ENCODE measurements at regions not wholly inside any gene's neighbourhood (a gene's known extent, or its start where the extent isn't known, plus 50 kb on each side); places are given as distances from the start of the nearest gene placed in this dataset.

DNA sequence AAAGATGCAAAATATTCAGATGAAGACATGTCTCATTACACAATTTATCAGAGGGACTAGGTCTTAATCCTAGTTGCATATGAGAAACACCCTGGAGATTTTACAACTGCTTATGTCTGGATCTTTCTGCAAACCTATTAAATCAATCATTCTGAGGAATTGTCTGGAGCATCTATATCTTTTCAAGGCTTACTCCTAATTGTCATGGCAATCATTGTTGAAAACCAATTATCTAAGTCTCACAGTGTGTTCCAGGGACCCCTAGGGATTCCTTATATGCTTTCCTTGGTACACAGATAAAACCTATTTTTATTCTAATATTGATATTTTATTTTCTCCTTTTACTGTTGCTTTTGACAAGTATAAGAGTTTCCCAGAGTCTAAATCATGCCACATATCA, 696.9 kb upstream of the EYS start:
- no peaks in the 10 kb centered on the region for H3K79me2 ChIP-seq (ENCODE audit: control insufficient read depth, insufficient read depth, low read length)
- no peaks in the 10 kb centered on the region for H3K9me1 ChIP-seq (ENCODE audit: control insufficient read depth, insufficient read depth, low read length)
- ATAC-seq (no peak), FAIRE-seq (no peak), DNase-seq (ENCODE audit: extremely low read depth in 1 of 4, low spot score in 3 of 4) (no peak)
- H4K20me1 ChIP-seq (replicated peaks; ENCODE audit: control insufficient read depth, insufficient read depth, low read length) = no peaks in the 10 kb centered on the region
- intact Hi-C loops (cut with micrococcal nuclease) = no loop called here
- H3K9ac ChIP-seq (ENCODE audit: insufficient read depth in 1 of 2, low read depth in 2 of 2, low read length in 2 of 2) = no peak overlapping the region
- no TSS peak for BruUV-seq (replicated peaks)
- in situ Hi-C loops (cut with MboI) = no loop called here
- ChIA-PET CTCF (ENCODE audit: low intra/inter-chr PET ratio) (no interaction called here), POLR2A (no interaction called here)
- H3K9me3 ChIP-seq (replicated peaks; ENCODE audit: control insufficient read depth, insufficient read depth, low read depth, low read length) = peaks cover 2% of the 10 kb centered on the region; the same call in 1 of the 2 replicates
- no peak overlapping the region for H3K27ac ChIP-seq (ENCODE audit: extremely low read depth, low read depth, low read length)
- TF ChIP-seq BCOR (IDR thresholded peaks at IDR 0.05) (no peak), ZNF23 (CRISPR knock-in tag; IDR thresholded peaks at IDR 0.05) (no peak), NFRKB (IDR thresholded peaks at IDR 0.05; ENCODE audit: low read depth) (no peak), POU5F1 (IDR thresholded peaks at IDR 0.05; ENCODE audit: borderline replicate concordance, low read depth, low read length, partially characterized antibody) (no peak), SMAD2 (IDR thresholded peaks at IDR 0.05; ENCODE audit: low read depth, low read length) (no peak), TEAD2 (tag; IDR thresholded peaks at IDR 0.05) (no peak), TBL1XR1 (IDR thresholded peaks at IDR 0.05; ENCODE audit: low read length in 2 of 2) (no peak), ZNF354B (CRISPR knock-in tag; IDR thresholded peaks at IDR 0.05) (no peak)
- TF ChIP-seq, protein P1, sequence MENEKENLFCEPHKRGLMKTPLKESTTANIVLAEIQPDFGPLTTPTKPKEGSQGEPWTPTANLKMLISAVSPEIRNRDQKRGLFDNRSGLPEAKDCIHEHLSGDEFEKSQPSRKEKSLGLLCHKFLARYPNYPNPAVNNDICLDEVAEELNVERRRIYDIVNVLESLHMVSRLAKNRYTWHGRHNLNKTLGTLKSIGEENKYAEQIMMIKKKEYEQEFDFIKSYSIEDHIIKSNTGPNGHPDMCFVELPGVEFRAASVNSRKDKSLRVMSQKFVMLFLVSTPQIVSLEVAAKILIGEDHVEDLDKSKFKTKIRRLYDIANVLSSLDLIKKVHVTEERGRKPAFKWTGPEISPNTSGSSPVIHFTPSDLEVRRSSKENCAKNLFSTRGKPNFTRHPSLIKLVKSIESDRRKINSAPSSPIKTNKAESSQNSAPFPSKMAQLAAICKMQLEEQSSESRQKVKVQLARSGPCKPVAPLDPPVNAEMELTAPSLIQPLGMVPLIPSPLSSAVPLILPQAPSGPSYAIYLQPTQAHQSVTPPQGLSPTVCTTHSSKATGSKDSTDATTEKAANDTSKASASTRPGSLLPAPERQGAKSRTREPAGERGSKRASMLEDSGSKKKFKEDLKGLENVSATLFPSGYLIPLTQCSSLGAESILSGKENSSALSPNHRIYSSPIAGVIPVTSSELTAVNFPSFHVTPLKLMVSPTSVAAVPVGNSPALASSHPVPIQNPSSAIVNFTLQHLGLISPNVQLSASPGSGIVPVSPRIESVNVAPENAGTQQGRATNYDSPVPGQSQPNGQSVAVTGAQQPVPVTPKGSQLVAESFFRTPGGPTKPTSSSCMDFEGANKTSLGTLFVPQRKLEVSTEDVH (IDR thresholded peaks at IDR 0.05; ENCODE audit: low read depth, partially characterized antibody) = no peak
- H3K4me2 ChIP-seq (ENCODE audit: insufficient read depth, low read length) = no peak overlapping the region
- H3K4me3 ChIP-seq = no peak overlapping the region
- no peaks in the 10 kb centered on the region for H3K27me3 ChIP-seq (ENCODE audit: control insufficient read depth in 2 of 2, insufficient read depth in 2 of 2, low read length in 2 of 2)
- no peak overlapping the region for H2AFZ ChIP-seq (ENCODE audit: low read depth, low read length)
- H3K36me3 ChIP-seq (ENCODE audit: control insufficient read depth, insufficient read depth, low read length) = no peaks in the 10 kb centered on the region
- H3K4me1 ChIP-seq (replicated peaks in 1 of 2; ENCODE audit: control insufficient read depth in 2 of 2, insufficient read depth in 2 of 2, low read length in 2 of 2) = no peaks in the 10 kb centered on the region

Data from K562 (cell line).